Endometrium (tissue), 2 donors: ENCODE measurements at regions not wholly inside any gene's neighbourhood (a gene's known extent, or its start where the extent isn't known, plus 50 kb on each side); places are given as distances from the start of the nearest gene placed in this dataset.

Experiments
- FAIRE-seq: peaks from 2 replicates; lab custom pipeline; 2012; peaks lifted over from hg19 to GRCh38; lab: Jason Lieb, UNC
- donor health status: control.
- donor health status: control.

- FAIRE-seq, result no peak
These were observed 288.7 kb downstream of the SOX9 start for GRCh38 chr17:72409405-72410002.

- no peak for FAIRE-seq
These were observed 290.3 kb downstream of the SOX9 start for GRCh38 chr17:72411124-72411563.

- no peak for FAIRE-seq
These were observed 291.8 kb downstream of the SOX9 start for GRCh38 chr17:72412650-72413076.

GRCh38 chr17:72413077-72414031, 292.5 kb downstream of the SOX9 start:
- FAIRE-seq, result no peak

- FAIRE-seq, result no peak
These were observed 293.2 kb downstream of the SOX9 start for GRCh38 chr17:72414032-72414396.

- FAIRE-seq, result no peak
These were observed 294.4 kb downstream of the SOX9 start for GRCh38 chr17:72414967-72415853.

GRCh38 chr17:72416054-72416675, 295.3 kb downstream of the SOX9 start:
- FAIRE-seq, result no peak

- FAIRE-seq, result no peak
These were observed 296.1 kb downstream of the SOX9 start for GRCh38 chr17:72416905-72417304.

- no peak for FAIRE-seq
These were observed 296.8 kb downstream of the SOX9 start for GRCh38 chr17:72417627-72418026.

- no peak for FAIRE-seq
These were observed 299.3 kb downstream of the SOX9 start for GRCh38 chr17:72419866-72420774.

GRCh38 chr17:72420775-72421127, 299.9 kb downstream of the SOX9 start:
- FAIRE-seq, result no peak

GRCh38 chr17:72421128-72422092, 300.6 kb downstream of the SOX9 start:
- no peak for FAIRE-seq

GRCh38 chr17:72422204-72422504, 301.3 kb downstream of the SOX9 start:
- no peak for FAIRE-seq

- FAIRE-seq, result no peak
These were observed 301.9 kb downstream of the SOX9 start for GRCh38 chr17:72422505-72423285.

- FAIRE-seq, result no peak
These were observed 302.4 kb downstream of the SOX9 start for GRCh38 chr17:72423286-72423589.

GRCh38 chr17:72423718-72424117, 302.9 kb downstream of the SOX9 start:
- no peak for FAIRE-seq

- no peak for FAIRE-seq
These were observed 303.8 kb downstream of the SOX9 start for GRCh38 chr17:72424505-72425117.

- no peak for FAIRE-seq
These were observed 304.4 kb downstream of the SOX9 start for GRCh38 chr17:72425133-72425793.
